Peyer's patch (tissue), 4 donors: ENCODE measurements at regions not wholly inside any gene's neighbourhood (a gene's known extent, or its start where the extent isn't known, plus 50 kb on each side); places are given as distances from the start of the nearest gene placed in this dataset.

ENCODE experiments used
- DNase-seq, 3 donors: peaks; one replicate each; pipeline ENCODE4 v3.0.0-alpha.2; 2017 to 2019
- H3K27ac ChIP-seq, 4 donors: fragments of 200-600 bp; sonication (generic); one replicate each; pipeline ENCODE4 v1.5.1; 2016 to 2019
- H3K27me3 ChIP-seq, 2 donors: fragments of 200-600 bp; sonication (generic); one replicate each; pipeline ENCODE4 v1.5.1; 2019
- H3K36me3 ChIP-seq, 3 donors: fragments of 200-600 bp; sonication (generic); one replicate each; pipeline ENCODE4 v1.5.1; 2016 to 2019
- H3K4me1 ChIP-seq, 4 donors: fragments of 200-600 bp; sonication (generic); one replicate each; pipeline ENCODE4 v1.5.1; 2016 to 2019
- H3K4me3 ChIP-seq, 4 donors: fragments of 200-600 bp; sonication (generic); 1 replicate in 3 of 4; 2 replicates in 1 of 4; pipeline ENCODE4 v1.5.1; 2016 to 2019; ENCODE audit warnings: mild to moderate bottlenecking in 1 of 4
- H3K9me3 ChIP-seq, 4 donors: fragments of 200-600 bp; sonication (generic); one replicate each; pipeline ENCODE4 v1.5.1; 2016 to 2019; ENCODE audit warnings: mild to moderate bottlenecking in 1 of 4
- POLR2A ChIP-seq, 2 donors: fragments of 450-650 bp; IDR thresholded peaks; one replicate each; pipeline ENCODE4 v1.5.1; 2017; ENCODE audit warnings: antibody characterized with exemption in 2 of 2, mild to moderate bottlenecking in 2 of 2, moderate library complexity in 2 of 2
- TF ChIP-seq, protein P1 (sequence below), 6 experiments: fragments of 450-650 bp in 4 of 6; fragments of 200-600 bp in 2 of 6; sonication (generic) in 1 of 6; IDR thresholded peaks; one replicate each; pipeline ENCODE4 v1.5.1; 2017 to 2019; ENCODE audit warnings: antibody characterized with exemption in 6 of 6, mild to moderate bottlenecking in 3 of 6, moderate library complexity in 1 of 6

DNA sequence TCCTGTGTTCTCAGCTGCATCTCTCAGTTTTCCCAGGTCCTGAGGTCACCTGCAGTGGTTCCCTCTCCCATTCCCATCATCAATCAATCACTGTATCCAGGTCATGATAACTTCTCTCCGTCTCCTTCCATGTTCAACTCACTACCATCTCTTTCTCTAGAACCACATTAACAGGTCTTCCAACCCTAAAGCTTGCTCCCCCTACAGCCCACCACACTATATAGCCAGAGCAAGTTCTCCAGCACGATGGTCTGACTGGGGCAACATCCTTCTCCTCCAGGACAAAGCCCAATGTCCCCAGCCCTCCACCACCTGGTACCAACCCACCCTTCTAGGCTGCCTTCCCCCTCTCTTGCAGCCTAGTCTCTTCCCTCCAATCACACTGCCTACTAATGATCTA lies 241.6 kb downstream of the CDK5RAP2 start:
- DNase-seq = no peak
- Histone ChIP-seq H3K27me3 (no peaks in the 10 kb centered on the region), H3K9me3 (no peaks in the 10 kb centered on the region), H3K27ac (no peak overlapping the region), H3K36me3 (no peaks in the 10 kb centered on the region), H3K4me1 (no peaks in the 10 kb centered on the region), H3K4me3 (no peak overlapping the region)
- TF ChIP-seq POLR2A (IDR thresholded peaks at IDR 0.05) = no peak
- TF ChIP-seq, protein P1, sequence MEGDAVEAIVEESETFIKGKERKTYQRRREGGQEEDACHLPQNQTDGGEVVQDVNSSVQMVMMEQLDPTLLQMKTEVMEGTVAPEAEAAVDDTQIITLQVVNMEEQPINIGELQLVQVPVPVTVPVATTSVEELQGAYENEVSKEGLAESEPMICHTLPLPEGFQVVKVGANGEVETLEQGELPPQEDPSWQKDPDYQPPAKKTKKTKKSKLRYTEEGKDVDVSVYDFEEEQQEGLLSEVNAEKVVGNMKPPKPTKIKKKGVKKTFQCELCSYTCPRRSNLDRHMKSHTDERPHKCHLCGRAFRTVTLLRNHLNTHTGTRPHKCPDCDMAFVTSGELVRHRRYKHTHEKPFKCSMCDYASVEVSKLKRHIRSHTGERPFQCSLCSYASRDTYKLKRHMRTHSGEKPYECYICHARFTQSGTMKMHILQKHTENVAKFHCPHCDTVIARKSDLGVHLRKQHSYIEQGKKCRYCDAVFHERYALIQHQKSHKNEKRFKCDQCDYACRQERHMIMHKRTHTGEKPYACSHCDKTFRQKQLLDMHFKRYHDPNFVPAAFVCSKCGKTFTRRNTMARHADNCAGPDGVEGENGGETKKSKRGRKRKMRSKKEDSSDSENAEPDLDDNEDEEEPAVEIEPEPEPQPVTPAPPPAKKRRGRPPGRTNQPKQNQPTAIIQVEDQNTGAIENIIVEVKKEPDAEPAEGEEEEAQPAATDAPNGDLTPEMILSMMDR (IDR thresholded peaks at IDR 0.05) = no peak

DNA sequence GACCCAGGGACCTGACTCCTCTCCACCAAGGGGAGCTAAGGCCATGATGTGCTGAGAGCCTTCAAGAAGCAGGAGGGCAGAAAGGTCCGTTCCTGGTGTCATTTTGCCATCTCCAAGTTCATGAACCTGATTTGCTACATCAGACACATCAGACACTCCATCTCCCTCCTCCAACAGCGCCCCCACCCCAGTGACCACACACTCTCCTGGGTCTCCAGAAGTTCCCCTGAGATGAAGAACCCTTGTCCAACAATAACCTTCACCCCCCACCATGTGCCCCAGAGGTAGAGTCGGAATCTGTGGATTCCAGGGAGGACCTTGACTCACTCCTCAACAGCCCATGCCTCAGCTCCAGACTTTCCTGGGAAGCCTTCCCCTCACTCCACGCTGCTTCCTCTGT lies 242.8 kb downstream of the CDK5RAP2 start:
- no peaks in the 10 kb centered on the region for H3K27me3 ChIP-seq
- H3K36me3 ChIP-seq = no peaks in the 10 kb centered on the region
- no peak overlapping the region for H3K4me3 ChIP-seq
- H3K4me1 ChIP-seq = no peaks in the 10 kb centered on the region
- no peak overlapping the region for H3K27ac ChIP-seq
- no peak for DNase-seq
- no peak for TF ChIP-seq POLR2A (IDR thresholded peaks at IDR 0.05)
- TF ChIP-seq, protein P1 (IDR thresholded peaks at IDR 0.05) = no peak
- no peaks in the 10 kb centered on the region for H3K9me3 ChIP-seq

DNA sequence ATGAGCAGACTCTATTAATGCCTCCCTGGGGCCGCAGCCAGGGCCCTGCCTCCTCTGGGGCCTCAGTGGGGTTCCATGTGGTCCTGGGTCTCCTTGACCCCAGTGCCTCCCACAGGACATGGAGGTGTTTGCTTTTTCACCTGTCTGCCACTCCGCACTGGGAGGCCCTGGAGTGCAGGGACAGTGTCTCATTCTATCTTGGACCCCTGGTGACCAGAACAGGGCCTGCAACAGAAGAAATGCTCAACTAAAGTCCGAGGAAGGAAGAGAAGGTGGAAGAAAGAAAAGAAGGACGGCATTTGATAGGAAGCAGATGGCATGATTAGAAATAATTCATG lies 243.2 kb downstream of the CDK5RAP2 start:
- no peak for DNase-seq
- no peak overlapping the region for H3K27ac ChIP-seq
- no peak overlapping the region for H3K4me3 ChIP-seq
- no peaks in the 10 kb centered on the region for H3K36me3 ChIP-seq
- H3K27me3 ChIP-seq = no peaks in the 10 kb centered on the region
- H3K4me1 ChIP-seq = no peaks in the 10 kb centered on the region
- H3K9me3 ChIP-seq = no peaks in the 10 kb centered on the region
- TF ChIP-seq, protein P1 (IDR thresholded peaks at IDR 0.05) = no peak

DNA sequence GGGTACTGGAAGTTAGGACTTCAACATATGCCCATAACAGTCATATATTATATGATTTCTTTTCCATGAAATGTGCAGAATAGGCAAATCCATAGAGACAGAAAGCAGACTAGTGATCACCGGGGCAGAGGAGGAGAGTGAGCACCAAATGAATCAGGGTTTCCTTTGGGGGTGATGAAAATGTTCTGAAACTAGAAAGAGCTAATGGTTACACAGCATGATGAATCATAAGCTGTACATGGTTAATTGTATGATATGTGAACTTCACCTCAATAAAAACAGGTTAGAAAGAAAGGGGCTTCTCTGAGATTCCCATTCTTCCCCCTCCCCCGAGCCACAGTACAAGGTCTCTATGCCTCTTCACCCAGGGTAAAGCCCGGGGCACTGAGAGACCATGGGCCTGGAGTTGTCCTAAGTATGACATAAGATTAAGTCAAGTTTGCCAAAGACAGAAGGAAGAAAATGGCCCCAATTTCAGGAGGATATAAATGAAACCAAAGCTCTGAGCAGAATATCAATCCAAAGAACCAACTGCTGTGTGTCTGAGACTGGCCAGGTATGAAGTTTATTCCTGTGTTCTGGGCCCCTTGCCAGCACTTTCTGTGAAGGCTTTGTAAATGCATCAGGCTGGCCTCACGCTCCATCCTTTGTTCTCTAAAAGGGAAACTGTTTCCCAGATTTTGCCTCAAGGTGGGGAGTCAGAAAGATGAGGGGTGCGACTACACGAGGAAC lies 243.8 kb downstream of the CDK5RAP2 start:
- Histone ChIP-seq H3K27me3 (no peaks in the 10 kb centered on the region), H3K4me1 (no peaks in the 10 kb centered on the region), H3K4me3 (no peak overlapping the region), H3K36me3 (no peaks in the 10 kb centered on the region), H3K27ac (no peak overlapping the region), H3K9me3 (no peaks in the 10 kb centered on the region)
- no peak for DNase-seq
- no peak for TF ChIP-seq POLR2A (IDR thresholded peaks at IDR 0.05)

DNA sequence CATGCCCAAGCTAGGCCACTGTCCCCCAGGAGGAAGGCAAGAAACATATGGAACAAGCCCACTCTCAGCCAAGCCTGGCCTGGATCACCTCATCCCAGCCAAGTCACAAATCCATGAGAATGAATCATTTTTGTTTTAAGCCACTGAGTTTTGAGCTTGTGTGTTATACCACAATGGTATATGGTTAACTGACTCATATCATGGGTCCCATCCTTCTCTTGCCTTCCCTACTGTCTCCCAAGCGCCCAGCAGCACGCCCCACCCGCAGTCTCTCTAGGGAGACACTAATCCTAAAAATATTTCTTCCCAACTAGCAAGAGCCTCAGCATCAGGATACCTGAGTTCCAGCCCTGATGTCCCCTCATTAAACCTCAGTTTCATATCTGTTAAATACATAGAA lies 248.1 kb downstream of the CDK5RAP2 start:
- H3K27ac ChIP-seq = no peak overlapping the region
- TF ChIP-seq, protein P1 (IDR thresholded peaks at IDR 0.05) = no peak
- TF ChIP-seq POLR2A (IDR thresholded peaks at IDR 0.05) = no peak
- no peaks in the 10 kb centered on the region for H3K9me3 ChIP-seq
- no peaks in the 10 kb centered on the region for H3K4me1 ChIP-seq
- DNase-seq = no peak
- H3K36me3 ChIP-seq = no peaks in the 10 kb centered on the region
- no peak overlapping the region for H3K4me3 ChIP-seq
- H3K27me3 ChIP-seq = no peaks in the 10 kb centered on the region

DNA sequence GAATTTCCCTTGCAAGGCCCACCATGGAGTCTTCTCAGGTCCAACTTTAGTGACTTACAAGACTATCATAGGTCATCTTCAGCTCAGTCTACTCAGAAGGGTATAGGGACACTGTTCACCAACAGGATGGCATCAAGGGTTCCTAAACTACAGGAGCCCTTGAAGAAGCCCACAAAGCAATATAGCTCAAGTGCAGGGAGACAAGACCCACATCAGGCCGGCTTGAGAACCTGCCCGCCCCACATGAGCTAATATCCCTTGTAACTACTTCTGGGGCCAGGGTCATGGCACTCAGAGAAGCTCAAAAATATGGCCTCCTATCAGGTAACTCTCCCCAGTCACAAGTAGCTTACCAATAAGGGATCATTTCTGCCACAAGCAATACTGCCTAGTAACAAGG lies 249.9 kb downstream of the CDK5RAP2 start:
- H3K4me3 ChIP-seq = no peak overlapping the region
- no peak for DNase-seq
- no peaks in the 10 kb centered on the region for H3K27me3 ChIP-seq
- H3K9me3 ChIP-seq = no peaks in the 10 kb centered on the region
- no peaks in the 10 kb centered on the region for H3K4me1 ChIP-seq
- TF ChIP-seq POLR2A (IDR thresholded peaks at IDR 0.05) = no peak
- TF ChIP-seq, protein P1 (IDR thresholded peaks at IDR 0.05) = no peak
- H3K27ac ChIP-seq = no peak overlapping the region
- no peaks in the 10 kb centered on the region for H3K36me3 ChIP-seq
